ENCODE measurements at regions not wholly inside any gene's neighbourhood (a gene's known extent, or its start where the extent isn't known, plus 50 kb on each side); places are given as distances from the start of the nearest gene placed in this dataset.

DNA sequence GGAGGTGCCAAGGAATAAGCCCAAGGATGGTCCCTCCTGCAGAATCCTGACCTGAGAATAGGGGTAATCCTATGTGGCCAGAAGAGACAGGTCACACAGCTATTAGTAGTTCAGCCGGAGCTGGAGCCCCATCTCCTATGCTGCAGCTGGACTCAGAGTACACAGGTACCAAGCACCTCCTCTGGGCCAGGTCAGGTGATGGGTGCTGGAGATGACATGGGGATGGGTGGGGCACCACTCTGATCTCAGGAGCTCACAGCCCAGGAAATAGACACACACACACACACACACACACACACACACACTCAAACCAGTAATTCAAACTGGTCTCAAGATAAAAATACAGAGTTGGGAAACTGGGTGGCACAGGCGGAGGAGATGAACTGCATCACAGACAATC is 54.2 kb upstream of the SSBP3 start:
- H3K9ac ChIP-seq (ENCODE audit: low read depth, low read length), result no peak overlapping the region
- no peak overlapping the region for H3K4me3 ChIP-seq (ENCODE audit: low read length)
- H3K36me3 ChIP-seq (ENCODE audit: insufficient read depth, low read length), result no peaks in the 10 kb centered on the region
- peaks cover 5% of the 10 kb centered on the region for H3K27me3 ChIP-seq (ENCODE audit: control insufficient read depth, insufficient read depth, low read length)
- no peak overlapping the region for H3K4me2 ChIP-seq (ENCODE audit: low read length)
- H3K9me3 ChIP-seq (replicated peaks; ENCODE audit: low read length), result no peaks in the 10 kb centered on the region
- no peaks in the 10 kb centered on the region for H3K4me1 ChIP-seq (ENCODE audit: control insufficient read depth, insufficient read depth, low read length)

DNA sequence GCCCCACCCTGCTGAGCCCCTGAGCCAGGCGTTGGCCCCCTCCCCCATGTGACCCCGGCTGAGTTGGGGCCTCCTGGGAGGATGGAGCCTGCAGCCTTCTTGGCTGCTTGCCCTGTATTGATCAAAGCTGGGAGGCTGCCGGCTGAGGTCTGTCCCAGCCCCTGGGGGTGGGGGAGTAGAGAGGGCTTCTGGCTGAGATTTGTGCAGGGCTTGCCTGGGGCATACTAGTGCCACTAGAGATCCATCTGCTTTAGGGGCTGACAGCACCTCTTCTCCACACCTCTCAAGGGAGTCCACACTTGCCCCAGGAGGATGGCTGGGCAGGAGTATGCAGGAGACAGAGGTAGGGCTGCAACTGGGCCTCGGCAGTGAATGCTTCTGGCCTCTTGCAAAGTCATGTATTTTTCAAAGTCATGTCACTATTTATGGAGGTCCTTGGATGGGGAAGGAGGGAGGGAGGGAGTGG is 53.6 kb upstream of the SSBP3 start:
- no peaks in the 10 kb centered on the region for H3K4me1 ChIP-seq (ENCODE audit: control insufficient read depth, insufficient read depth, low read length)
- no peak overlapping the region for H3K9ac ChIP-seq (ENCODE audit: low read depth, low read length)
- H3K4me3 ChIP-seq (ENCODE audit: low read length), result no peak overlapping the region
- no peaks in the 10 kb centered on the region for H3K36me3 ChIP-seq (ENCODE audit: insufficient read depth, low read length)
- no peaks in the 10 kb centered on the region for H3K9me3 ChIP-seq (replicated peaks; ENCODE audit: low read length)
- peaks cover 4% of the 10 kb centered on the region for H3K27me3 ChIP-seq (ENCODE audit: control insufficient read depth, insufficient read depth, low read length)
- no peak overlapping the region for H3K4me2 ChIP-seq (ENCODE audit: low read length)

DNA sequence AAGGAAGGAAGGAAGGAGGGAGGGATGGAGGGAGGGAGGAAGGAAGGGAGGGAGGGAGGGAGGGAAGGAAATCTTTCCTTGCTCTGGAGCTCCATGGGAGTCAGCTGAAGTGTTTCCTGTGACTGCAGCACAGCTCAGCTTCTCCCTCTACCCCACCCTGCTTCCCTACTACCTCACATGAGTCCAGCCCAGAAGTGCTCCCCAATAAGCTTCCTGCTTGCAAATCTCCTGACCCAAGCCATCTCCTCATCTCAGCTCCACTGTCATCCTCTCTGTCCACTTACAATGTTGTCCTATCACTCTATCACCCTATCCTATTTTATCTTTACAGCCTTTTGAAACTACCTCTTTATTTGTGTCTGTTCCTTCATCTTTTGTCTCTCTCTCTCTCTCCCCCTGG is 52.9 kb upstream of the SSBP3 start:
- Histone ChIP-seq H3K4me2 (ENCODE audit: low read length) (no peak overlapping the region), H3K4me1 (ENCODE audit: control insufficient read depth, insufficient read depth, low read length) (no peaks in the 10 kb centered on the region), H3K4me3 (ENCODE audit: low read length) (no peak overlapping the region), H3K27me3 (ENCODE audit: control insufficient read depth, insufficient read depth, low read length) (peaks cover 4% of the 10 kb centered on the region), H3K36me3 (ENCODE audit: insufficient read depth, low read length) (no peaks in the 10 kb centered on the region), H3K9ac (ENCODE audit: low read depth, low read length) (no peak overlapping the region), H3K9me3 (replicated peaks; ENCODE audit: low read length) (no peaks in the 10 kb centered on the region)

DNA sequence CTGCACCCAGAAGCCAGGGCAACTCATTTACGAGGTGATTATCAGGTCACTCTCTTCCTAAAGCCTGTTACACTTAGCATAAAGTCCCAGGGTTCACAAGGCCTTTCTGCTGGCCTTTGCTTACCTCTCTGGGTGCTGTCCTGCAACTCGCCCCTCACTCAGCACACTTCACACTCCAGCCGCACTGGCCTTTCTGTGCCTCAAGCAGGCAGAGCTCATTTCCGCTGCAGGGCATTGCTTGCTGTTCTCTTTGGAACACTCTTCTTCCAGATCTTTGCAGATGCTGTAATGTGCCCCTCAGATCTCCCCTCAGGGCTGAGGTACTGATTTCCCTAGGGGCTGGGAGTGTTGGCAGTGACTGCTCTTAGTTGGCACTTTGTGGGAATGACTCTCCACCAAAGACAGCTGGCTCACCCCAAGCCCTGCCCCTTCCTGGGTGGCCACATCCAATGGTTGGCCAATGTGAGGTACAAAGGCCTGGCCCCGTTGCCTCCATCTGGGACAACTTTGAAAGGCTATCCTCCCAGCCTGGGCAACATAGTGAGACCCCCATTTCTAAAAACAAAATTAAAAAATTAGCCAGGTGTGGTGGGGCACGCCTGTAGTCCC is 50.8 kb upstream of the SSBP3 start:
- no peak overlapping the region for H3K4me3 ChIP-seq (ENCODE audit: low read length)
- peaks cover 4% of the 10 kb centered on the region for H3K27me3 ChIP-seq (ENCODE audit: control insufficient read depth, insufficient read depth, low read length)
- H3K36me3 ChIP-seq (ENCODE audit: insufficient read depth, low read length), result no peaks in the 10 kb centered on the region
- H3K4me2 ChIP-seq (ENCODE audit: low read length), result no peak overlapping the region
- H3K9me3 ChIP-seq (replicated peaks; ENCODE audit: low read length), result no peaks in the 10 kb centered on the region
- H3K9ac ChIP-seq (ENCODE audit: low read depth, low read length), result no peak overlapping the region
- H3K4me1 ChIP-seq (ENCODE audit: control insufficient read depth, insufficient read depth, low read length), result no peaks in the 10 kb centered on the region

DNA sequence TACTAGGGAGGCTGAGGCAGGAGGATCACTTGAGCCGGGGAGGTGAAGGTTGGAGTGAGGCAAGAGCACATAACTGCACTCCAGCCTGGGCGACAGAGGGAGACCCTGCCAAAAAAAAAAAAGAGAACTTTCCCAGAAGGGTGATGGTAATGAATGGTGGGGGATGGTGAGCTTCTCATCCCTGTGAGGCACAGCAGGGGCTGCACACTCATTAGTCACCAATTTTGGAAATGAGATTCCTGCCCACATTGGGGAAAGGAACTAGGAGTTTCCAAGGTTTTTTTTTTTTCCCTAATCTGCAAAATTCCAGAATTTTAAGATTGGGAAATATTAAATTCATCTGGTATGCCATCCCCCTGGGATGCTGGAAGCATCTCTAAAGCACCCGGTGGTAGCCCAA is 50.2 kb upstream of the SSBP3 start:
- Histone ChIP-seq H3K4me1 (ENCODE audit: control insufficient read depth, insufficient read depth, low read length) (no peaks in the 10 kb centered on the region), H3K9ac (ENCODE audit: low read depth, low read length) (no peak overlapping the region), H3K36me3 (ENCODE audit: insufficient read depth, low read length) (no peaks in the 10 kb centered on the region), H3K4me2 (ENCODE audit: low read length) (no peak overlapping the region), H3K9me3 (replicated peaks; ENCODE audit: low read length) (no peaks in the 10 kb centered on the region), H3K27me3 (ENCODE audit: control insufficient read depth, insufficient read depth, low read length) (peaks cover 3% of the 10 kb centered on the region), H3K4me3 (ENCODE audit: low read length) (no peak overlapping the region)
